Right ventricle myocardium superior (tissue), 1 donor: ENCODE measurements at regions not wholly inside any gene's neighbourhood (a gene's known extent, or its start where the extent isn't known, plus 50 kb on each side); places are given as distances from the start of the nearest gene placed in this dataset.

ENCODE experiments used
- ATAC-seq: fragments of 200-7000 bp; cut with Tn5 transposase; one replicate; pipeline ENCODE4 v1.9.1; 2020; ENCODE audit warnings: mild to moderate bottlenecking; ENCODE audit not compliant: poor library complexity
- DNase-seq: peaks from one replicate; pipeline ENCODE4 v3.0.0-alpha.2; 2020
- intact Hi-C: fragments of 100-400 bp; cut with DNase I; formaldehyde crosslinking; loops from one replicate; pipeline ENCODE4 v1.11.2; 2022
- donor health status: DM: no; HTN: yes; CAD: no; lungs with severe emphysema.

- no peak for DNase-seq
- intact Hi-C loops, result no loop called here
- ATAC-seq, result no peak
Measured at GRCh38 chr10:29135337-29135736, 153.5 kb upstream of the LYZL1 start.

DNA sequence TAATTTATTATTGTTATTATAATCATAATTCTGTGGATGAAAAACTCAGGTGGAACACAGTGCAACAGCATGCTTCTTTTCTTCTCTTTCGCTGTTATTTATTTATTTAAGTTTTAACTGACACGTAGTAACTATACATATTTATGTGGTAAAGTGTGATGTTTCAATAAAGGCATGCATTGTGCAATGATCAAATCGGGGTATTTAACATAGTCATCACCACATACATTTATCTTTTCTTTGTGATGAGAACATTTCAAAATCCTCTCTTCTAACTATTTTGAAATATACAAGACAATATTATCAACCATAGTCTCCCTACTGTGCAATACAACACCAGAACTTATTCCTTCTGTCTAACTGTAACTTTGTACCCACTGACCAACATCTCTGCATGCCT lies 152.5 kb upstream of the LYZL1 start:
- ATAC-seq, result no peak
- DNase-seq, result no peak
- intact Hi-C loops, result no loop called here

- DNase-seq, result no peak
- intact Hi-C loops, result no loop called here
- no peak for ATAC-seq
Measured at GRCh38 chr10:29140151-29140550, 148.7 kb upstream of the LYZL1 start.

DNA sequence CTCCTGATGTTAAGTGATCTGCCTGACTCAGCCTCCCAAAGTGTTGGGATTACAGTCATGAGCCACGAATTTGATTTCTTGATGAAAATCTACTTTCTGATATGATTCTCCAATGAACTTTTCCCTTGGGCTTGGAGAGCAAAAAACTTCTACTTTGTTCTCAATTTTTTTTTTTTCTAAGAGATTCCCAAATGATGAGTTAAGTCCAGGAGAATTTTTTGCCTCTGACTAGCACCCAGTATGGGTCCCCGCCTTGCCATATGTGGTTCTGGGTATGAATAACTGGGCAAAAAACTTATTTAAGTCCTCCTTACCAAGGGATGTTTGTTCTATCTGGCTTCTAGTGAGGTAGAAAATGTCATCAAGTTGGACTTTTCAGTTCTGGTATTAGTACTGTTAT lies 147.9 kb upstream of the LYZL1 start:
- intact Hi-C loops, result no loop called here
- ATAC-seq (no peak), DNase-seq (no peak)

- intact Hi-C loops, result no loop called here
- DNase-seq (no peak), ATAC-seq (no peak)
Measured at GRCh38 chr10:29141761-29142160, 147.1 kb upstream of the LYZL1 start.

DNA sequence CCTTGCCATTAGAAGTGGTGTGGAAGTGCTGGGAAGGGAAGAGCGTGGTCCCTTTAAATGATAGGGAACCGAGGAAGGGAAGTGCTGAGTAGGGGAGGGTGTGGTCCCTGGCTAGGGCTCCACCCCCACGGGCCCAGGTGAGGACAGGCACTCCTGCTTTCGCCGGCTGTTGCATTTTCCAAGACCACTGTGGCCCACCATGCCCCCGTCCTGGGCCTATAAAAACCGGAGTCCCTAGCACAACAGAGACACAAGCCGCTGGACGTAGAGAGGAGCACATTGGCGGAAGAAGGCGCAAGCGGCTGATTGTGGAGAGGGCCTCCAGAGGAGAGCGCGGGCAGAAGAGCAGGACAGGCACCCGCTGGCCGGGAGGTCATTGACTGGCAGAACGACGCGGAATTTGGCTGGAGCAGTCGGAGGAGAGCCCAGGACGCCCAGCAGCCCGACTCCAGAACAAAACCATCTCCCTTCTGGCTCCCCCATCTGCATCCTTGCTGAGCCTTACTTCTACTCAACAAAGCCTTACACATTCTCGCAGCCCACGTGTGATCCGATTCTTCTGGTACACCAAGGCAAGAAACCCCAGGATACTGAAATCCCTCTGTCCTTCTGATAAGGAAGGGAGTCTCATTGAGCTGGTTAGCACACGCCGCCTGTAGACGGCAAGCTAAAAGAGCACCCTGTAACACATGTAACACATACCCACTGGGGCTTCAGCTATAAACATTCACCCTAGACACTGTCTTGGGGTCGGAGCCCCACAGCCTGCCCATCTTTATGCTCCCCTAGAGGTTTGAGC lies 146.2 kb upstream of the LYZL1 start:
- no peak for DNase-seq
- no peak for ATAC-seq
- intact Hi-C loops, result no loop called here

DNA sequence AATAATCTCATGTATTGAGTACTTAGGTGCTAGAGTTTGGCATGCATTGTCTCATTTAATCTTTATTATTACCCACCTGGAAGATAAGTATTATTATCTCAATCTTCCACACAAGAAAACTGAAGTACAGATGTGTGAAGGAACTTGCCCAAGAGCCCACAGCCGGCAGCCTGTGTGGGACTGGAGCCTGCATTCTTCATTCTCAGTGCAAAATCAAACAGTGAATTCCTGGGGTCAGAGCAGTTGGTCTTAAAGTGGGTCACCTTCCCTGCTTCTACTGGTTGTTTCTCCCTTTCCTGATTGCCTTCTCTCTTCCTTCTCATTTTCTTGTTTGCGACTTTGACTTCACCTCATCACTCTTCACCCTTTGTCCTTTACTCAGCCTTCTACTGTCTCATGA lies 144.7 kb upstream of the LYZL1 start:
- no peak for ATAC-seq
- intact Hi-C loops, result no loop called here
- no peak for DNase-seq

- intact Hi-C loops, result no loop called here
- no peak for DNase-seq
- ATAC-seq, result no peak
Measured at GRCh38 chr10:29146311-29147100, 142.4 kb upstream of the LYZL1 start.

DNA sequence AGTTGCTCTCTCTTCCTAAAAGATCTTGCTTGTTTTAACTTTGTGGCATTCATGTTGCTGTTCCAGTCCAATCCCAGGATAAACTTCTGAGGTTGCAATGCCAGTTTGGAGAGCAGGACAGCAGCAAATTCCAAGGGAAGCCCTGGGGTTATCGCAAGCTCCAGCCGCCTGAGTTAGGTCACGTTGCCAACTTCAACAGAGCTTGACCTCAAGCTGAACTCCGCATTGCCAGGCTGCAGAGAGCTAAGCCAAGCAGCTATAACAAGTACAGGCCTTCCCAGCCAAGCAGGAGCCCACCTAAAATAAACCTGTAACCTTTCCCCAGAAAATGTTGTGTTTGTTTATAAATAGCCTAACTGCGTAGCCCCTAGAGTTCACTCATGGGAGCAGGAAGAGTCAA lies 138.9 kb upstream of the LYZL1 start:
- peak; percentile 98 for ATAC-seq
- peak; percentile 58 for DNase-seq
- intact Hi-C loops, result loop anchor here (10.0 kb wide), 1 partner anchor 155 kb away; no protein-coding TSS in a partner anchor

GRCh38 chr10:29151005-29151404 lies 137.9 kb upstream of the LYZL1 start:
- no peak for DNase-seq
- ATAC-seq, result no peak
- intact Hi-C loops, result loop anchor here (10.0 kb wide), 1 partner anchor 154 kb away; no protein-coding TSS in a partner anchor

DNA sequence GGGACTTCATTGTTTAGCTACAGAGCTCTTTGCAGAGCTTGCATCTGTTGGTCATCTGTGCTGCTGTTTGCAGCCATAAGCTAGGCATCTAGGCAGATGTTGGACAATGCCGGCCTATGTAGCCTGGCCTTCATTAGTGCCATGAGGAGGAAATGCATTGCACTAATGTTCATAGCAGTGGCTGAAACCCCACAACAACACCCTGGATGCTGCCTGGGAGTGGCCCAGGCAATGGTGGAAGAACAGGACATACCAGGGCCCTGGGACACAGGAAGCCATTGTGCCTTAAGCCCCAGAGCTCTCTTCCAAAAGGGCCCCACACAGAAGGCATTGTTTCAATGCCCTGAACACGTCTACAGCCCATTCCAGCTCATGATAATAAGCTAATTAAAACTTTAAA lies 131.5 kb upstream of the LYZL1 start:
- ATAC-seq (no peak), DNase-seq (no peak)
- intact Hi-C loops, result loop anchor here (10.0 kb wide), 1 partner anchor 147 kb away; no protein-coding TSS in a partner anchor

DNA sequence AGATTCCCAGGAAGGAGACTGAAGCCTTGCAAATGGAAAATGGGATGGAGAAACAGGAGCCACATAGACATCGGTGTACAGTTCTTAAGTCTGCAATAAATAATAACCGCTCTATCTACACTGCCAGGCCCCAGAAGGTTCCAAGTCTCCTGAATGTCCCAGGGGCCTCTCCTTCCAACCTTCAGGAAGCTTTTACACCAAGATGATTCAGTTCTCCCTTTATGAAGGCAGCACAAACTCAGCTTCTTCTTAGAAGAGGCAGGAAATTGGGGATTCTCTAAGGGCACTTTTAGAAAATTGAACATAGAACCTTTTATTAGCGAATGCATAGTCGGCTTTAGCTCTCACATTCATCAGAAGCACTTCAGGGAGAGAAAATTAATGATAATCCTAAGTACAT lies 130.8 kb upstream of the LYZL1 start:
- intact Hi-C loops, result loop anchor here (10.0 kb wide), 1 partner anchor 147 kb away; no protein-coding TSS in a partner anchor
- ATAC-seq, result no peak
- DNase-seq, result no peak

DNA sequence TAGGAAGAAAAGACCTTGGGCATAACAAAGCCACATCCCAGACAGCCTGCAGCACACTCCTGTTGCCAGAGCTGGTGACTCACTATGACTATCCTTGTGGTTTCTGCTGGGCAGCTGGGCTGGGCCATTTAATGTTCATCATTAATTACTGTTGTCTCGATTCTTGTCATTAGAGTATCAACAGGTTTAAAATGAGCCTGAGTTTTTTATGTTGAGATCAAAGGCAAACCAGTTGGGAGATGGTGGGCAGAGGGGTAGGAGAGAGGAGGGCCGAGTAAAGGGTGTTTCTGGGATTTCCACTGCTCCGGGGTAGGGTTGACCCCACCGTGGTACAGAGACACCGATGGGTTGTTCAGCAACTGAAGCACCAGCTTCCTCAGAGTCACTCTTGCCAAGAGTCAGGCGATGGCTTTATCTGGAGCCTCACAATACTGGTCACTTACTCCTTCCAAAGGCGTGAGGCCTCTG lies 128.7 kb upstream of the LYZL1 start:
- intact Hi-C loops, result no loop called here
- no peak for DNase-seq

GRCh38 chr10:29163746-29164145 lies 125.1 kb upstream of the LYZL1 start:
- ATAC-seq, result no peak
- DNase-seq, result no peak
- intact Hi-C loops, result no loop called here

More for the DNA sequence above, 128.7 kb upstream of the LYZL1 start:
- ATAC-seq, result no peak

GRCh38 chr10:29166713-29167112 lies 122.2 kb upstream of the LYZL1 start:
- DNase-seq, result no peak
- no peak for ATAC-seq
- intact Hi-C loops, result no loop called here

DNA sequence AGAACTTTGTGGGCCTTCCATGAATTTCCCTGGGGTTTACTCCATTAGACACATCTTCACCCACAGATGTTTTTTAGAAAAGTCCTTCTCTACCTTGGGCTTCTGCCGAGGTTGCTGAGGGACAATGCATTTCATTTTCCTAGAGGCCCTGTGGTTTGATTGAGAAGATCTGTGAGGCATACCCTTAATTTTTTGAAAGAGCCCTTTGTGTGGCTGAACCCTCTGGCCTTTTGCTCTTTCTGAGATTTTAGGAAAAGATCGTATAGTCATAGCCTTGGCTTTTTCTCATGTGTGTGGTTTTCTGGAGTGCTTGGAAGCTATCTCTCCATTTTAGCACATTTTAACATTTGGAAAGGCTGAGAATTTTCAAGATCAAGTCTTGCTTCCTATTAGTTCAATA lies 119.8 kb upstream of the LYZL1 start:
- ATAC-seq (no peak), DNase-seq (no peak)
- intact Hi-C loops, result no loop called here

DNA sequence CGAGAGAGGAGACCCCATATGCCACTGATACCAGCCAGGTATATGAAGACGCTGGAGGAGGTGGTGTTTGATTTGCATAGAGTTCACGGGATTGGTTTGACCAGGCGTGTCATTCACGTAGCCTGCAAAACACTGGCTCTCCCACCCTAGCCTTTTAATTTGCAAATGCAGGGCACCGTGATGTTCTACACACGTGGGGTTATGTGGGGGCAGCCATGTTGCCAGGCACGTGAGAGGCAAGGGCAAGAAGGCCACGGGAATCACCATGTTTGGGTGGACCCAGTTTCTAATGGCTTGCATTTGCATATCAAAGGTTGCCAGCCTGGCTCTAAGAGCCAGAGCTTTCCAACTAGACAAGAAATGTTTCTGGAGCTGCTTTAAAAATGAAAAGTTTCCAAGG lies 117.2 kb upstream of the LYZL1 start:
- no peak for DNase-seq
- intact Hi-C loops, result no loop called here
- no peak for ATAC-seq

GRCh38 chr10:29174389-29174788 lies 114.5 kb upstream of the LYZL1 start:
- intact Hi-C loops, result no loop called here
- DNase-seq (no peak), ATAC-seq (no peak)

DNA sequence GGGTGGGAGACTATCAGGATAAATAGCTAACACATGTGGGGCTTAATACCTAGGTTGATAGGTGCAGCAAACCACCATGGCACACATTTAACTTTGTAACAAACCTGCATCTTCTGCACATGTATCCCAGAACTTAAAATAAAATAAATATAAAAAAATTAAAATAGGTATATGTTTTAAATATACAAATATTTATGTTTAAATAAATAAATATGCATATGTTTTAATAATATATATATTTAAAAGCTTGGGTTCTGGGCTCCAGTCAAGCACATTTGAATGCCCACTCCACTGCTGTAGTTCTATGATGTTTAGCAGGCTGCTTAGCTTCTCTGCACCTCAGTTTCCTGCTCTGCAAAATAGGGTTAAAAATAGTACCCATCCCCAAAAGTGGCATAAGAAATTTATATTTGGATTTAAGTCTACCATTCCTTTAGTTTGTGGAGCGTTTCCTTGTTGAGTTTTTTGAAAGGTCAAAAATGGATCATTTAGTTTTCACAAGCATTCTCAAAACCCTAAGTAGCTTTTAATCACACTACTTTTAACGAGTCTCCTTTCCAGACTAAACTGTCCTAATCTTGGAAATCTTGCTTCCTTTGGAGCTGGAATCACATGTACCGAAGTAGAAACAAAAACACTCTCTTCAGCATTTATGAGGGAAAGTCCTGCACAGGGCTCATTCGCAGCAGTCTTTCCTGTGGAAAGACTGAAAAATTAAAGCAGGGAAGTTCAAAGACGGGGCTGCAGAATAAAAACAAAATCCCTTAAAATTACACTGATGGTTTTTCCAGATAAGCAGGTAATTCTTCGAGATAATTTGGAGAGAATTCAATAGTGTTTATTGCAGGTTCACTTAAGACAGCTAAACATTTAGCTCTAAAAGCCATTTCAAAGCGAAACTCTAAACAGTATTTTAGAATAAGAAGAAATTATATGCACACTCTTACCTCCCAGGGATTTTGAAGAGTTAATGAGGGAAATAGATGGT lies 111.7 kb upstream of the LYZL1 start:
- intact Hi-C loops, result no loop called here
- no peak for DNase-seq
- ATAC-seq, result no peak
